Trophoblast cell (in vitro differentiated cells and primary cell): ENCODE measurements at regions not wholly inside any gene's neighbourhood (a gene's known extent, or its start where the extent isn't known, plus 50 kb on each side); places are given as distances from the start of the nearest gene placed in this dataset.

Experiments
- DNase-seq, 2 donors: peaks; one replicate each; pipeline ENCODE4 v3.0.0-alpha.2; 2016
- H2AFZ ChIP-seq: 2 replicates; pipeline ENCODE4 v1.6.1; 2013; ENCODE audit warnings: low read length, moderate library complexity, mild to moderate bottlenecking; ENCODE audit not compliant: insufficient read depth, poor library complexity
- H2AK5ac ChIP-seq: 2 replicates; pipeline ENCODE4 v1.6.1; 2013; ENCODE audit warnings: mild to moderate bottlenecking, low read length
- H2BK120ac ChIP-seq: 2 replicates; pipeline ENCODE4 v1.6.1; 2013; ENCODE audit warnings: low read length, mild to moderate bottlenecking, moderate library complexity; ENCODE audit not compliant: insufficient read depth, poor library complexity
- H2BK12ac ChIP-seq: 2 replicates; pipeline ENCODE4 v1.6.1; 2013; ENCODE audit warnings: mild to moderate bottlenecking, low read length, moderate library complexity
- H2BK5ac ChIP-seq: 2 replicates; pipeline ENCODE4 v1.6.1; 2013; ENCODE audit warnings: low read length, low read depth, moderate library complexity, mild to moderate bottlenecking; ENCODE audit not compliant: poor library complexity
- H3K14ac ChIP-seq: 2 replicates; pipeline ENCODE4 v1.6.1; 2013; ENCODE audit warnings: mild to moderate bottlenecking, low read length
- H3K18ac ChIP-seq: 2 replicates; pipeline ENCODE4 v1.6.1; 2013; ENCODE audit warnings: mild to moderate bottlenecking, low read length
- H3K23ac ChIP-seq: 2 replicates; pipeline ENCODE4 v1.6.1; 2013; ENCODE audit warnings: low read length
- H3K27ac ChIP-seq: 2 replicates; pipeline ENCODE4 v1.5.1; 2013; ENCODE audit warnings: low read depth, mild to moderate bottlenecking, inconsistent platforms, low read length, moderate library complexity
- H3K27me3 ChIP-seq: 2 replicates; pipeline ENCODE4 v1.6.1; 2013; ENCODE audit warnings: inconsistent platforms, mild to moderate bottlenecking, low read length, moderate library complexity; ENCODE audit not compliant: insufficient read depth
- H3K36me3 ChIP-seq, 2 experiments: 1 replicate in 1 of 2; 2 replicates in 1 of 2; pipeline ENCODE4 v1.6.1; 2013; ENCODE audit warnings: low read length in 2 of 2, mild to moderate bottlenecking in 2 of 2, moderate library complexity in 1 of 2; ENCODE audit not compliant: insufficient read depth in 2 of 2, control insufficient read depth in 1 of 2
- H3K4ac ChIP-seq: 2 replicates; pipeline ENCODE4 v1.6.1; 2013; ENCODE audit warnings: low read depth, mild to moderate bottlenecking, low read length, moderate library complexity
- H3K4me1 ChIP-seq, 2 experiments: 1 replicate in 1 of 2; 2 replicates in 1 of 2; pipeline ENCODE4 v1.6.1; 2013; ENCODE audit warnings: low read length in 2 of 2, mild to moderate bottlenecking in 2 of 2, moderate library complexity in 1 of 2; ENCODE audit not compliant: insufficient read depth in 2 of 2, control insufficient read depth in 1 of 2
- H3K4me2 ChIP-seq: 2 replicates; pipeline ENCODE4 v1.6.1; 2013; ENCODE audit warnings: inconsistent platforms, mild to moderate bottlenecking, low read length, moderate library complexity
- H3K4me3 ChIP-seq: 2 replicates; pipeline ENCODE4 v1.5.1; 2013; ENCODE audit warnings: mild to moderate bottlenecking, low read depth, low read length, inconsistent platforms
- H3K79me1 ChIP-seq: one replicate; pipeline ENCODE4 v1.6.1; 2013; ENCODE audit warnings: low read length
- H3K79me2 ChIP-seq: 2 replicates; pipeline ENCODE4 v1.6.1; 2013; ENCODE audit warnings: low read length, mild to moderate bottlenecking; ENCODE audit not compliant: control insufficient read depth, insufficient read depth, poor library complexity
- H3K9ac ChIP-seq: 2 replicates; pipeline ENCODE4 v1.6.1; 2013; ENCODE audit warnings: mild to moderate bottlenecking, low read length
- H3K9me3 ChIP-seq: 2 replicates; pipeline ENCODE4 v1.6.1; 2013; ENCODE audit warnings: low read depth, mild to moderate bottlenecking, control low read depth, inconsistent platforms, low read length; ENCODE audit not compliant: insufficient read depth
- H4K12ac ChIP-seq: 2 replicates; pipeline ENCODE4 v1.6.1; 2013; ENCODE audit warnings: low read depth, mild to moderate bottlenecking, low read length, moderate library complexity
- H4K8ac ChIP-seq: 2 replicates; pipeline ENCODE4 v1.6.1; 2013; ENCODE audit warnings: low read depth, mild to moderate bottlenecking, low read length, moderate library complexity
- H4K91ac ChIP-seq: one replicate; pipeline ENCODE4 v1.6.1; 2013; ENCODE audit warnings: low read depth, mild to moderate bottlenecking, low read length, moderate library complexity
- WGBS: extraction: QIAGEN DNeasy Blood & Tissue Kit; methylation state at CpG from one replicate; pipeline ENCODE4 v1.1.7; 2013; ENCODE audit warnings: missing lambda C conversion rate; ENCODE audit not compliant: insufficient read length, insufficient coverage; ENCODE audit errors: extremely low coverage; 5-methylcytosine and 5-hydroxymethylcytosine counted together

DNA sequence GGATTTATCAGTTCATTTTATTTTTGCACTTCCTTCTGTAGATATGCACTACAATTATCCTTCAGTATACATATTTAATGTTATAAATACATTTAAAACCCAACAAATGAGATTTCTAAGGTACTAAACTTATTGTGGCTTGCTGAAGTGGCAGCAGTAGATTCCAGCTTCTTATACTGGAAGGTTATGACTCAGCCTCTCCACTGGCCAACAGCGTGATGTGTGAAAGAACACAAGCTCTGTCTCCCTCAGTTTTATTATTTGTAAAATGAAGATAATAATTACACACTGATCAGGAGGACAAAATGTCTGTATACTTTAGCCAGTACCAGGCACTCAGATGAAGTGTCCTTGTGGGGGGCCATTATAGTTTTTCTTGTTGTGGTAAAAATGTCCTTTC is 1147.1 kb downstream of the CNTNAP5 start:
- Histone ChIP-seq H3K4ac (no peak overlapping the region), H3K4me3 (no peak overlapping the region), H2BK120ac (no peak overlapping the region), H3K27me3 (no peaks in the 10 kb centered on the region), H3K9ac (no peak overlapping the region), H4K91ac (no peak overlapping the region), H2BK5ac (no peak overlapping the region), H2AK5ac (no peak overlapping the region), H3K9me3 (peaks cover 5% of the 10 kb centered on the region), H3K18ac (no peak overlapping the region), H3K79me1 (no peaks in the 10 kb centered on the region), H3K23ac (no peak overlapping the region), H4K8ac (no peak overlapping the region), H2AFZ (no peak overlapping the region), H3K14ac (no peak overlapping the region), H4K12ac (no peak overlapping the region), H3K4me2 (no peak overlapping the region), H3K79me2 (no peaks in the 10 kb centered on the region), H3K4me1 (no peaks in the 10 kb centered on the region), H2BK12ac (no peak overlapping the region), H3K36me3 (no peaks in the 10 kb centered on the region), H3K27ac (no peak overlapping the region)
- DNase-seq = no peak
- WGBS = no CpG with 5 or more reads among the region's 1 CpG

DNA sequence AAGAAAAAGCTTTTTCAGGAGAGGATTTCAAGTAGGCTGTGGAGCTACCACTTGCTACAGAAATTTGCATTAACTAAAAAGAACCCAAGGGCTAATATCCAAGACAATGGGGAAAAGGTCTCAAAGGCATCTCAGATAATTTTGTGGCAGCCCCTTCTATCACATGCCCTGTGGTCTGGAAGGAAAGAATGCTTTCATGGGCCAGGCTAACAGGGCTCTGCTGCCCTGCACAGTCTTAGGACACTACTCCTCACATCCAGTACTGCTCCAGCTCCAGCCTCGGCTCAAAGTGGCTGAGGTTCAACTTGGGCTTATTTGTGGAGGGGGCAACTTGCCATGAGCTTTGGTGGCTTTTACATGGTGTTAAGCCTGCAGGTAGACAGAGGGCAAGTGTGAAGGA is 1150.3 kb downstream of the CNTNAP5 start:
- Histone ChIP-seq H2BK120ac (no peak overlapping the region), H3K4me2 (no peak overlapping the region), H2AFZ (no peak overlapping the region), H3K4me3 (no peak overlapping the region), H4K12ac (no peak overlapping the region), H3K9ac (peak overlapping the region; percentile 27), H4K91ac (no peak overlapping the region), H3K79me1 (no peaks in the 10 kb centered on the region), H3K27ac (no peak overlapping the region), H3K27me3 (no peaks in the 10 kb centered on the region), H3K4ac (no peak overlapping the region), H2BK5ac (no peak overlapping the region), H3K14ac (no peak overlapping the region), H3K4me1 (no peaks in the 10 kb centered on the region), H3K79me2 (no peaks in the 10 kb centered on the region), H3K23ac (no peak overlapping the region), H2AK5ac (no peak overlapping the region), H2BK12ac (no peak overlapping the region), H3K9me3 (peaks cover 5% of the 10 kb centered on the region), H3K36me3 (no peaks in the 10 kb centered on the region), H3K18ac (no peak overlapping the region), H4K8ac (no peak overlapping the region)
- no CpG with 5 or more reads among the region's 1 CpG for WGBS
- DNase-seq = no peak

DNA sequence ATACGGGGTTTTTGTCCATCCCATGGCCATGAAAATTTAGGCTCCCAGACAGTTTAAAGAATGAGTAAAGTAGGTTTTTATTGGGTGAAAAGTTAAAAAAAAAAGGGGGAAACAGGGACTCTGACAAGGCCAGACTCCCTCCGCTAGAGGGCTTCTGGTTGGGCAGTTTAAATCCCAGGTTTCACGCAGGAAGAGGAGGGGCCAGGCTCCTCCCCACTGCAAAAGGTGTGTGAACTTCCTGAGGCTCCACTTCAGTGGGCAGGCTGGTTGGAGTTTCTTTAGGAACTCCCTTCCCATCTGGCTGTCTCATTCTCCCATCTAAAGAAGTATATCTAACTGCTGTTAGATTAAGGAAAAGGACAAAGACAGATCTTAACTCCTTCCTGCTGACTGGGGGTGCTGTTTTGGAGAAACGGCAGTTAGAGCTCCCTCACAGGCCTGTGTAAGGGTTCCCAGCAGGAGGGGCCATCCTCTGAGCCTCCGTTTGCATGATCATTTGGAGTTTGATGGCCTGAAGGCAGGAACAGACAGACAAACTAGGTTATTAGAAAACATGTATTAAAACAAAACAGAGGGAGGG is 1160.7 kb downstream of the CNTNAP5 start:
- Histone ChIP-seq H2BK12ac (no peak overlapping the region), H3K9me3 (no peaks in the 10 kb centered on the region), H3K14ac (no peak overlapping the region), H3K79me2 (no peaks in the 10 kb centered on the region), H4K8ac (no peak overlapping the region), H2BK120ac (no peak overlapping the region), H3K27ac (no peak overlapping the region), H4K12ac (no peak overlapping the region), H3K79me1 (no peaks in the 10 kb centered on the region), H3K4me2 (no peak overlapping the region), H4K91ac (no peak overlapping the region), H3K4me1 (no peaks in the 10 kb centered on the region), H3K9ac (no peak overlapping the region), H3K23ac (no peak overlapping the region), H3K4ac (no peak overlapping the region), H3K36me3 (no peaks in the 10 kb centered on the region), H3K18ac (no peak overlapping the region), H2BK5ac (no peak overlapping the region), H3K4me3 (no peak overlapping the region), H3K27me3 (no peaks in the 10 kb centered on the region), H2AK5ac (no peak overlapping the region), H2AFZ (no peak overlapping the region)
- no CpG with 5 or more reads among the region's 5 CpGs for WGBS
- DNase-seq = no peak

DNA sequence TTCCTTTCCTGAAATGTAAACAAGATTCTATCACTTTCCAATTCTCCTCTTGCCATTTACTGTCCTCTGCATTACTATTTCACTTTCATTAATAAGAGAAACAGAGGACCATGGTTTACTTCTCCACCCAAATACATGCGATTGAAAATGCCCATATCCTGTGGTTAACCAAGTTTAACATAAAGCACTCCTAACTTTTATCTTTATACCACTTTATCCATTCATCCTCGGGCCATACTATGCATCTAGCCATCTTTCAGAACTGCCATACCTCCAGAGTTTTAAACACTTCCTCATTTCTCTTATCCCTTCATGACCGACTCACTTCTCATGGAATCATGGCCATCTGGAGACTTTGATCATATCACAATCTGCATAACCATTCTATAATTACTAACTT is 1182.3 kb downstream of the CNTNAP5 start:
- WGBS = no CpG with 5 or more reads among the region's 3 CpGs
- no peaks in the 10 kb centered on the region for H3K4me1 ChIP-seq

More for the DNA sequence above, 1182.3 kb downstream of the CNTNAP5 start:
- H4K12ac ChIP-seq = no peak overlapping the region
- no peak overlapping the region for H4K8ac ChIP-seq
- no peak overlapping the region for H2BK12ac ChIP-seq
- no peaks in the 10 kb centered on the region for H3K27me3 ChIP-seq
- H3K4me3 ChIP-seq = no peak overlapping the region
- no peak overlapping the region for H3K18ac ChIP-seq
- H3K79me1 ChIP-seq = no peaks in the 10 kb centered on the region
- H3K4me2 ChIP-seq = no peak overlapping the region
- H3K4ac ChIP-seq = no peak overlapping the region
- H3K14ac ChIP-seq = no peak overlapping the region
- no peak overlapping the region for H4K91ac ChIP-seq
- no peak for DNase-seq
- no peak overlapping the region for H2AK5ac ChIP-seq
- H3K36me3 ChIP-seq = no peaks in the 10 kb centered on the region
- no peaks in the 10 kb centered on the region for H3K79me2 ChIP-seq
- H3K27ac ChIP-seq = no peak overlapping the region
- H2BK120ac ChIP-seq = no peak overlapping the region
- no peak overlapping the region for H2BK5ac ChIP-seq
- no peaks in the 10 kb centered on the region for H3K9me3 ChIP-seq
- no peak overlapping the region for H3K9ac ChIP-seq
- H3K23ac ChIP-seq = no peak overlapping the region
- no peak overlapping the region for H2AFZ ChIP-seq
